Stimulated activated CD8-positive, alpha-beta memory T cell treated with anti-CD3 and anti-CD28 coated beads, Interleukin-4, amount 100 ng/mL, for 1 hour (primary cell): ENCODE measurements at regions not wholly inside any gene's neighbourhood (a gene's known extent, or its start where the extent isn't known, plus 50 kb on each side); places are given as distances from the start of the nearest gene placed in this dataset.

ENCODE experiments used
- DNase-seq, 2 donors: peaks; one replicate each; pipeline ENCODE4 v3.0.0-alpha.2; 2020; ENCODE audit warnings: low read depth in 2 of 2, low spot score in 1 of 2

DNA sequence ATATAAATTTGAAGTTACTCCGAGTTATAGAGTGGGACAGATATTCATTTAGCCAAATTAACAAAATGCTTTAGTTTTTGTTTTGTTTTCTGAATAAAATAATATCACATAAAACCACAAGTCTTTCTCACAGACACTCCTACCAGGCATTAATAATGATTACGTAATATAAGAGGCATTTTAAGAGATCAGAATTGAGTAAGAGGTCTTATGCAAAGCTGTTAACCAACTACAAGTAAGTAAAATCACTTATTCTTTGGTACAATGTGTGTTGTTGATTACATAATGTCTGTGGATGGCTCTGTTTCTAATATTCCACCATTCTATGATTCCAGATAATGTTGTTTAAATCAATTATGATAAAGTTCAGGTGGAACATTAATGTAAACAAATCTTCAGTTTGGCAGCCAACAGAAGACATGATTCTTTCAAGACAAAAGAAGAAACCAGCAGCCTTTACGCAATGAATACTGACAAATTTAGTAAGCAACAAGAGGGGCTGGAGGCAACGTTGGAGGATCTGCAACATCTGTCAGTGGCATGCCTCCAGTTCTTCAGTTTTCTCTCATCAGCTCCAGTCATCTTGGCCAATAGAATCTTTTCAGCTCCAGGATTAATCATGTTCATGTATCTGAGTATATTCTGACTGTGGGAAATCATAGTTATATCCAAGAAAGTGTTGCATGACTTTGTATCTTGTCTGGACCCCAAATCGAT, 403.8 kb downstream of the SLITRK5 start:
- no peak for DNase-seq

DNA sequence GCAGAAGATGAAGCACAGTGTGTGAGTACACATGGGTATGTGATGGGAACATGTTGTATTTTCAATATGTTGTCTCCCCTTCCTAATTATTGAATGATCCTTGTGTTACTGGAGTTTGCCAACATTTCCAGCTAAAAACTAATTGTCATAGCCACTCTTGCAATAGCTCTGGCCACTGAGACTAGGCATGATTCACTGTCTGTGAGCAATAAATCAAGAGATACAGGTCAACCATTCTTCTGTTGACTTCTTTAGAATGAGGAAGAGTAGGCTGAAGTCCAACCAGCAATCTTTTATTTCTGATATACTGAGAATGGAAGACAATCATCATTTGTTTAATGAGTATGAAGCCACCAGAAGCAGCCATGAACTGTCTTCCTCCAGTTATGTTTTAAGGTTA, 413.9 kb downstream of the SLITRK5 start:
- DNase-seq: no peak

DNA sequence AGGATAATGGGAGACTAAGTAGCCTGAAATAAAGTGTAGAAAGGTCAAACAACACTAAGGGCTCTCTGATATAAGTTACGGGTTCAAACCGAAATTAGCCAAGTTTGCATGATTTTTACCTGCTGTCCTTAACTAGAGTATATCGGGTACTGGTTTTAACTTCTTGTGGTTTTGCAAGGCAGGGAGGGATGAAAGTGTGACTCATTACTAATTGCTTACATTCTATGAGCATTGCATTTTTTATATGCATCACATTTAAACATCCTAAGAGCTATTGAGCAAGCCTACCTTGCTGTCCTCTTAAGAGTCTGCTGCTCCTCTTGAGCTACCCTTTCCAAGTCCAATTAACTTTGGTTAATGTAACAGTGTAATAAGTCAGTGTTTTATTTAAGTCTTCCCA, 415.4 kb downstream of the SLITRK5 start:
- DNase-seq: no peak

DNA sequence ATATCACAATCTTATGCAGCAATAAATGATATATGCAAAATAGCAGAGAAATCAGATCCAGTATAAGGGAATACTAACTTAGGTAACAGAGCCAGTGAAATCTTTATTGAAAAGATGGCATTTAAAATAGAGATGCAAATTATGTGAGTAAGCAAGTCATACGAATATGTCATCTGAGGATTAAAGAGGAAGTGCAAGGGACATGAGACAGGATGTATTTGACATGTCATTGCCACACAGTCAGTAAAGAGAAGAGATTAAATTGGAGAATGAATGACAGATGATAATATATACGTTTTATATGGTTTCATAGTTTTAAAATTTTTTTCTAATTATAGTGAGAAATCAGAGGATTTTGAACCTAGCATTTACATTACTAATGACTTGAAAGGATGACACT, 426.4 kb downstream of the SLITRK5 start:
- no peak for DNase-seq

DNA sequence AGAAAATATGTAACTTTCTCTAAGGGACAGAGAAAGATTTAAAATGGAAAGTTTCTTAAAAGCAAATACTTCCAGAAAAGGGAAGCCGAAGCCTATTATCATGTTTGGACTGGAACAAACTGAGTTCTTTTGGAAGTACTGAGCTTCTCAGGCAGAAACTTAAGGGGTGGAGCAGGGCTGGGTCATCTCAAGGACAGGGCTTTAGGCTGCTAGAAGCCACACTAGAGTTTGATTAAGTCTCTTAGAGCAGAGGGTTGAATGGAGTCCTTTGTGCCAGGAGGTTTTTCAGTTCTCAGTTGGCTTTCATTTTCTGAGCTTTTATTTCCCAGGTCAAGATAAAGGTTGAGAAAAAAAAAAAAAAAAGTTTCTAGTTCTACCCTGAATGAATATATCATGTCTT, 432.7 kb downstream of the SLITRK5 start:
- DNase-seq: no peak

- DNase-seq: no peak
Measured at GRCh38 chr13:88104576-88104975, 433.4 kb downstream of the SLITRK5 start.

DNA sequence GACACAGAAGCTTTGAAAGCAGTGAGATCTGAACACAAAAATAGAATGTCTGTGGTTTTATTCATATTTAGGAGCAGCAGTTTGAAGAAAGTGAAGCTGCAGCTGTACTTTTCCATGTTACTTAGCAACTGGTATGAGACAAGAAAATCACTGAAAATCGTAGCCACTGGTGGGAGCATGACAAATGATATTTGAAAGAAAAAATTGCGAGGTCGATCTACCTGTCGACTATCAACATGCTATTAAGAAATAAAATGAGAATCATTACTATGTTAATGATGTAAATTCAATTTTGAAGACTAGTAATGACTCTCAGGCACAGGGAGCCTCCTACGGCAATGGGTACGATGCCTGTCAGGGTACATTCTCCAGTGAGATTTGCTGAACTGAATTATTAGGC, 436.4 kb downstream of the SLITRK5 start:
- DNase-seq: no peak

DNA sequence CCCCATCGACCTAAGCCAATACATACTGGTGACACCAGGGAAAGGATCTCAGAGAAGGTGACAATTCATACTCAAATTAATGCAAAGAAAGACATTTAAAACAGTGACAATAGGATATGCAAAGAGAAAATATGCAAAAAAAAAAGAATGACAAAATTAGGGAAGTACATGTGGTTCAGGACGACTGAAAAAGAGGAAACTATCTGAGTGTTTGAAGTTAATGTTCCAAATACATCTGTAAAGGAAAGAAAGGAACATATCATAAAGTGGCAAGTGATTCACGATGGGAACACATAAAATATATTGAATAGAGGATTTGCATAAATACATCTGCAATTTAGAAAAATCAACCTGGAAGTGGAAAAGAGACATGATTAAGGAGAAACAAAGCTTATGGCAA, 441.4 kb downstream of the SLITRK5 start:
- no peak for DNase-seq

GRCh38 chr13:88115976-88116375, 444.8 kb downstream of the SLITRK5 start:
- no peak for DNase-seq

DNA sequence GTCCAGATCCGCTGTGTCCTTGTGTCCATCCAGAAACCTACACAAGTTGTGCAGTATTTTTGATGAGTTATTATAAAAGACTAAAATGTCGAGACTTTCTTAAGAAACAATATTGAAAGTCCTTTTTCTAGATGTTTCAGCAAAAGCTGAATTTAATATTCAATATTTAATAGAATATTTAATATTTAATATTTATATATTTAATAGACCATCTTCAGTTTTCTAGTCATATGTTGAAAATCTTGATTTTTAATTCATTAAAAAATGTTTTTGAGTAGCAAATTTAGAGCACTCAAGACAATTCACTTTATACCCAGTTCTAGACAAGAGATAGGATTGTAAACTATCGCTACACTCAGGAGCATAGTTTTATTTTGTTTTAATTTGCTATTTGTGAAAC, 447.8 kb downstream of the SLITRK5 start:
- DNase-seq: no peak

DNA sequence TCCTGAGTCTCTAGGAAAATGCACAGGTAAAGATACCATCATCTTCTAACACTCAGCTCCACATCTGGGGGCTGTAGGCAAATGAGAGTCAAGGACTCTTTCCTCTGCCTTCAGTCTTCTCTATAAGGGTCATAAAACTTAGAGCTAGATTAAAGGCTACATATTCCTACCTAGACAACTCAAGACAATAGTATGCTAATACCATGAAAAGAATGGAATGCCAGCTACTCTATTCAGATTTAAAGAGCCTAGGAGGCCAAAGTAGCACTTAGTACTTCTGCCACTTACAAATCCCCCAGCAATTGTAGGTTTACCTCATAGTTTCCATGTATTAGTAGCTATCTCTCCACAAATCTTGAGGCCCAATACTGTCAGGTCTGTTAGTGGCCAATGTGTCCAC, 453.0 kb downstream of the SLITRK5 start:
- no peak for DNase-seq

DNA sequence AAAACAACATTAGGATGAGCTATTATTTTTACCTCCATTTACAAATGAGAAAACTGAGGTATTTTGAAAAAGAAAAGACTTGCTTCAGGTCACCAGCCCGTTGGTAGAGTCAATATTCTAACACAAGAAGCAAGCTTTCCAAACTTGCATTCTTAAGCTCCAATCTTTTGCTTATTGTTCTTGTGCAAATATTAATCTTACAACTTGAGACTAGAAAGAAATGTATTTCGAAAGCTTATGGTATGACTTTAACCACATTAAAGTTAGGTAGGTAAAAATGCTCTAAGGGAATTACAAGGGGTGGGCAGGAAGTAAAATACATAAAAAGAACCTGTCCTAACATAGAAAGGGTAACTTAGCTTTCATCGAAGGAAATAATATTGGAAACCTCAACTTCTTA, 453.9 kb downstream of the SLITRK5 start:
- no peak for DNase-seq

DNA sequence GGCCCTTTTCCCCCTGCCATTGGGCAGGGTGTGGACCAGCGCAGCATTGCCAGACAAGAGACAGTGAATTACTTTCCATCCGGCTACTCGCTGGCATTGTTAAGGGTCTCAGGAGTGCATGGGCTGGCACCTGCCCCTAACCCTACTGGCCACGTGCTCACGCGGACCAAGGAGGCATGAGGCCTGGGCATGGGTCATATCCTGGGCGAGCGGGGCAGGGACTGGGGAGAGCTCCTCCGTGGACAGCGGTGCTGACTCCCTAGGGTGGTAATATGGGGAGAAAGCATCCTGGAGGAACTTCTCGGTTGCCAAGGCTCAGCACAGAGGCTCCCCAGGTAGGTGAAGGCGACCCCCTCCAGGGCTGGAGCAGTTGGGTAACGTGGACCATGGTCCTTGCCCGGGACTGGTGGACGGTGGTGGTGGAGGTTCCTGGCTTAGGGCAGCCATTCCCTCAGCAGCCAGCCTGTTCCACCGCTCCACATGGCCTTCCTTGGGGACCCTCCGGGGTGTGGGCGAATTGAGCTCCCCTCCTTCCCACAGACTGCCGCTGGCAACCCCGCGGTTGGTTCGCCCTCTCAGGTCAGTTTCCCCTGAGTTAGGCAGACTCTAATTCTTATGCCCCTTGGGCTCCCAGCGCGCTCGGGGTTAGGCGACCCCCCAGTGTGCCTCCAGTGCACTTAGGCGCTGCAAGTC, 465.1 kb downstream of the SLITRK5 start:
- DNase-seq: no peak

DNA sequence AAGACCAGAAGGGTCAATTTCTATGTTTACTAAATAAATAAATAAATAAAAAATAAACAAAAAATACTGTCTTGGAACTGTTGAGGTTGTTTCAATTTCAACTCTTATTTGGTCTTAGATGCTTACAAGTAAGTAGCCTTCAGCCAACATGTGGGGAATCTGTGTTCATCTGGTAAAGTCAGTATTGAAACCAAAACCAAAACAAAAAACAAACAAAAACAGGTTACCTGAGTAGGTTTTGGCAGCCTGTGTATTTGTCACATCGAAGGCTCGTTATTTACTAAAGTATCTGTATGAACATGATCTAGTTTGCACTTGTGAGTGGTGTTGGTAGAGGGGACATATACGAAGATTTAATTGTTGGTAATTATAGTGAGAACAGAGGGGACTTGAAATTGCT, 471.5 kb downstream of the SLITRK5 start:
- no peak for DNase-seq

GRCh38 chr13:88144580-88144979, 473.4 kb downstream of the SLITRK5 start:
- no peak for DNase-seq

DNA sequence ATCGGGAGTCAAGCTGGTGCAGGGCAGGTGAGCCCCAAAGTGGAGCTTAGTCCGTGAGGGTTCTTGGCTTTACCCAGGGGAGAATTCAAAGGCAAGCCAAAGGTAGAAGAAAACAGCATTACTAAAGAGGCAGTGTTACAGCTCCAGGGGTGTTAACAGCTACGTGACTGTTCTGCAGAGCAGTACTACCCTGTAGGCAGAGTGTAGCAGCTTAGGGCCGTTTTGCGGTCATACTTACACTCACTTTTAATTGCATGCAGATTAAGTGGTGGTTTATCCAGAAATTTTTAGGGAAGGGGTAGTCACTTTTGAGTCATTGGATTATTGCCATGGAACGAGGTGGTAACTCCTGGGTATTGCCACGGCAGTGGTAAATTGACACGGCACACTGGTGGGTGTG, 482.2 kb downstream of the SLITRK5 start:
- no peak for DNase-seq

- DNase-seq: no peak
Measured at GRCh38 chr13:88154001-88154400, 482.8 kb downstream of the SLITRK5 start.

DNA sequence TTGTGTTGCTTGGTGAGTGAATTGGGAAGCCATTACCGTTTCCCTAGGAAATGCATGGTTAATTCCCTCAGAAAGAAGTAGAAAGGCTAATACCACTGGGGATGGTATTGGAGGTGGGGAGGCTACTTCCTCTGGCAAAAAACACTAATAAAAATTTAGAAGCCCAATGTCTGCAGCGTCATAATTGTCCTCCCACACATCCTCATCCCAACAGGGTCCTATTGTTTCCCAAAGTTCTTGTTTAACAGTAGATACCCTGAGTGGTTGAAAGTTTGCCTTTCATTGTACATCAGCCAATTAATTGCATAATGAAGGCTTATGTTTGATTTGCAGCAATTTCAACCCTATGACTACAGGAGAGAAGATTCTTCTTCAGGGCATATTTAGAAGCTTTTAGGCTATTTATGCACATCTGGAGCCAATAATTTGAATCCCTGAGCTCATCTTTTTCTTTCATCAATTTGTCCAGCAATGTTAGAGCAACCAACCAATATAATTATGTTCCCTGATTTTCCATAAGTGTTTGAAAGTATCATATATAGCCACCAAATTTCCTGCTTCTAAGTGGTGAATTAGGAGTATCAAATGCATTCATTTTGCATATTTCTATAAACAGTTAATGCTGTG, 491.0 kb downstream of the SLITRK5 start:
- DNase-seq: no peak

GRCh38 chr13:88176231-88176630, 505.1 kb downstream of the SLITRK5 start:
- no peak for DNase-seq

- DNase-seq: no peak
Measured at GRCh38 chr13:88183440-88183839, 512.3 kb downstream of the SLITRK5 start.

GRCh38 chr13:88188986-88189385, 517.8 kb downstream of the SLITRK5 start:
- no peak for DNase-seq

GRCh38 chr13:88189728-88190127, 518.6 kb downstream of the SLITRK5 start:
- DNase-seq: no peak

- DNase-seq: no peak
Measured at GRCh38 chr13:88196106-88196505, 524.9 kb downstream of the SLITRK5 start.
